HPDE6-E6E7 (cell line): ENCODE measurements at regions not wholly inside any gene's neighbourhood (a gene's known extent, or its start where the extent isn't known, plus 50 kb on each side); places are given as distances from the start of the nearest gene placed in this dataset.
"Not testable (repeated sequence)": the region's sequence is repeated elsewhere in the genome, so short reads cannot be mapped to it uniquely, and the experiment has no call there.

ENCODE experiments used
- DNase-seq: peaks from one replicate; pipeline ENCODE4 v3.0.0; 2011; ENCODE audit warnings: missing footprints; ENCODE audit errors: extremely low spot score

DNA sequence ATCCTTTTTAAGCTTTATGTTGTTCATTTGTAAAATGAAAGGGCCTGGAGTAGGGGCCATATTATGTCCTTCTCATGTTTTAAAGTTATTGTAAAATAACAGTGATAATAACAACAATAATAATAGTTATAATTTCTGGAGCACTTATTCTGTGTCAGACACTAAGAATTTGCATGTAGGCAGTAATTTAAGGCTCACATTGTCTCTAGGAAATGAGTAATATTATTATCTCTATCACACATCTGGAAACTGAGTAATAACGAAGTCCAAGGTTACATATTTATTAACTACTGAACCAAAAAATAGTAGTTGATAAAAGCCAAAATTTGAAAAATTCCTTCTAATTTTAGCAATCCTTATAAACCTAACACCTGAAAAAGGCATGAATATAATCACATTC is 520.7 kb upstream of the PABPC4L start:
- DNase-seq = no peak

DNA sequence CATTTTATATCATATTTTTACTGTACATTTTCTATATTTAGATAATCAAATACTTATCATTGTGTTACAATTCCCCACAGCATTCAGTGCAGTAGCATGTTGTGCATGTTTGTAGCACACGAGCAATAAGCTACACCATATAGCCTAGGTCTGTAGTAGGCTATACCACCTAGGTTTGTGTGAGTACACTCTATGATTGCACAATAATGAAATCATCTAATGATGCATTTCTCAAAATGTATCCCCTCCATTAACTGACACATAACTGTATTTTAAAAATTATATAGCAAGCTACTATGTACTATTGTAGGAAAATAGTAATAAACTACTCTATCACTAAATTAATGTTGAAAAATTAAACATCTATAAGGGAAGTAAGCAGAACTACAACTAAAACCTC is 518.4 kb upstream of the PABPC4L start:
- no peak for DNase-seq

DNA sequence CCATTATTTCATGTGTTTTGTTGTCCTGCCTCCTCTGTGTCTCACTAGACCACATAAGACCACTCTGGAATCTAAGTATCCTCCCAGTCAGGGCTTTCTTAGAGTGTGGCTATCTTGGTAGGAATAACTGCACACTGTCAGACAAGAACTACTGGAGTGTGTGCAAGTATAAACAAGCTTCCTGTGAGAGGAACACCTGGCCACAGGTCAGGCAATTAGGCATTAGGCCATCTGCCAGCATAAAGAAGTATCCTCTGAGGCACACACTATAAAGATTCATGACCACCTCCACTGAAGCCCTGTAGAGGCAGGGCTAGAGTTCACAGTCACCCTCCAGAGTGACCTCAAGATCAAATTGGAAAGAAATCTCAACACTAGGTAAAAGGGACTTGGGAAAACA is 507.0 kb upstream of the PABPC4L start:
- DNase-seq = no peak

DNA sequence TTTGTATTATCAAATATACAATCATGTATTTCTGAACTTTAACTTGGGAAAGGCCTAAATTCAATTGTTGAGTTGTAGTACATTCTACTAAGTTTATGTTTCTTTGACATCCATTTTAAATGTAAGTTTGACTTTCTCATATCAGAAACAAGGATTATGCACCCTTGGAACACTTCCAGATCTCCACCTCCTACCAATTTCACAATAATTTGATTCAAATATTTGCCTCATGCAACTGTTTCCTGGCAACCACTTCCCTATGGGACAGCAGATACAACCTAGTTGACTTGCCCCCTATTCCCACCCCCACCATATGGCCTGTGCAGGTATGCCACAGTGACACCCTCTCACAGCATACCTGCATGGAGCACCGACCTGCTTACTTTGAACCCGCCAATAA is 506.4 kb upstream of the PABPC4L start:
- DNase-seq = no peak

DNA sequence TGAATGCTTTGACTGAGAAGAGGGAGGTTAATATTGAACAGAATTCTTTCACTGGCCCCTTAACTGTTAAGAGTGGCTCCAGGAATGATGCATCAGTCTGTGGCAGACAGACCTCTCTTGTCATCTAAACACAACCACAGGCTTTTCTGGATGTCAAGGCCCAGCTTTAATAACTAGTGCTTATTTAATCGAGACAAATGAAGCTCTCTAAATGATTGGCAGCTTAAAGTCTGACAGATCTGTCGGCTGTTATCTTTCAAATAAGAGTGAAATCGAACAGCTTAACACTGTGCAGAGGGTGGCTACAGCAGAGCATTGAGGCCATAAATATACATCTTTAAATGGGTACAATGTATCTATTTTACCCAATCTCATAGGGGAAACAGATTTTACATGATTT is 500.8 kb upstream of the PABPC4L start:
- DNase-seq = no peak

DNA sequence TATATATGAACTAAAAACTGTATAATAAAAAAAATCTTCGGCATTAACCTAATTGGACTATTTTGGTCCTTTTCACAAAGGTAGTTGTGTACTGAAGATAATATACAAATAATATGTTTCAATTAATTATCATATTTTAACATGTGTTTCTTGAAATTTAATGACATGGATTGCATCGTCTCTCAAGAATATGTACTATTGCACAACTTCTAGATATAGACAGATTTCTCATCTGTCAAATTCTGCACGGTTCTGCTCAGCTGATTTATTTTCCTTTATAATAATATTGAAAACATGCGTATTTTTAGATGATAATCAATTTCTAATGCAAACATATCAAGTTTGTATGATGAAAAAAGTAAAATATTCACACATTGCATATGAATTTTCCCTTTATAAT is 498.7 kb upstream of the PABPC4L start:
- no peak for DNase-seq

DNA sequence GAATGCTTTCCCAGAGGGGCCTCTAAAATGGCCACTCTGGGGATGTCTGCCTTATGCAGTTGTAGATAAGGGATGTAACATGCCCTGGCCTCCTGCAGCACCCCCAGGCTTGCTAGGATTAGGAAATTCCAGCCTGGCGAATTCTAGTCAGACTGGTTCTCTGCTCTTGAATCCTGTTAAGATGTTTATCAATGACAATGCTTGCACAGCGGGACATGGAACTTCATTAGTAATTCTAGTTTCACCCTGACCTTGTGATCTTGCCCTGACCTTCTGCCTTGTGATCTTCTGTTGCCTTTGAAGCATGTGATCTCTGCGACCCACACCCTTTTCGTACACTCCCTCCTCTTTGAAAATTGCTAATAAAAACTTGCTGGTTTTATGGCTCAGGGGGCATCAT is 497.2 kb upstream of the PABPC4L start:
- DNase-seq = not testable (repeated sequence)

DNA sequence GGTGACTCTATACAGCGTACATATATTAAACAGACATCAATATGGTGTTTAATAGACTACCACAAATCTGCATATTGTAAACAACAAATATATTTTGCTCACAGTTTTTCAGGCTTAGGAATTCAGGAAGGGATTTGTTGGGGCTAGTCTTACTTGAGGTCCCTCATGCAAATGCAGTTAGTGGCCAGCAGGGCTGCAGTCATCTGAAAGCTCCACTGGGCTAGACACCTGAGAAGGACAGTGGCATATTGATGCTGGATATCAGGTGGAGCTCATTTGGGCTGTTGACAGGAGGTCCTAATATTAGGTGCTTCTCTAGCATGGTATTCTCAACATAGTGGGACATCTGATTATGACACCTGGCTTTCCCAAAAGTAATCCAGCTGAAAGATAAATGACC is 493.8 kb upstream of the PABPC4L start:
- no peak for DNase-seq

DNA sequence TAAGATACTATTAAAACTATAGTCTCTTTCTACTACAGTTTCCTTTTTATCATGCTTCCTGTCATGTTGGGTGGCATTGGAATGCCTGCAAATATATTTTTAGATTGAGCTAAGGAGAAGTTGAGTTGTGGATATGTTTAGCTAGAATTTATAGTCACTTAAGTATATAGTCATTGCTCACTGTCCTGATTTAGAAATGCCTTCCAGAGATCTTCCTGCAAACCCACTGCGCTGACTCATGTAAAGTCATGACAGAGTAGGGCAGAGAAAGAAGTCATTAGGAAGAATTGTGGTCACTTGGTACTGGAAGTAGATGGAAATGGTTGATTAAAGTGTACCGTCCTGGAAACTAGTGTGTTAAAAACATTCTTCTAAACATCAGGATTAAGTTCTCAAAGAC is 490.3 kb upstream of the PABPC4L start:
- DNase-seq = no peak

DNA sequence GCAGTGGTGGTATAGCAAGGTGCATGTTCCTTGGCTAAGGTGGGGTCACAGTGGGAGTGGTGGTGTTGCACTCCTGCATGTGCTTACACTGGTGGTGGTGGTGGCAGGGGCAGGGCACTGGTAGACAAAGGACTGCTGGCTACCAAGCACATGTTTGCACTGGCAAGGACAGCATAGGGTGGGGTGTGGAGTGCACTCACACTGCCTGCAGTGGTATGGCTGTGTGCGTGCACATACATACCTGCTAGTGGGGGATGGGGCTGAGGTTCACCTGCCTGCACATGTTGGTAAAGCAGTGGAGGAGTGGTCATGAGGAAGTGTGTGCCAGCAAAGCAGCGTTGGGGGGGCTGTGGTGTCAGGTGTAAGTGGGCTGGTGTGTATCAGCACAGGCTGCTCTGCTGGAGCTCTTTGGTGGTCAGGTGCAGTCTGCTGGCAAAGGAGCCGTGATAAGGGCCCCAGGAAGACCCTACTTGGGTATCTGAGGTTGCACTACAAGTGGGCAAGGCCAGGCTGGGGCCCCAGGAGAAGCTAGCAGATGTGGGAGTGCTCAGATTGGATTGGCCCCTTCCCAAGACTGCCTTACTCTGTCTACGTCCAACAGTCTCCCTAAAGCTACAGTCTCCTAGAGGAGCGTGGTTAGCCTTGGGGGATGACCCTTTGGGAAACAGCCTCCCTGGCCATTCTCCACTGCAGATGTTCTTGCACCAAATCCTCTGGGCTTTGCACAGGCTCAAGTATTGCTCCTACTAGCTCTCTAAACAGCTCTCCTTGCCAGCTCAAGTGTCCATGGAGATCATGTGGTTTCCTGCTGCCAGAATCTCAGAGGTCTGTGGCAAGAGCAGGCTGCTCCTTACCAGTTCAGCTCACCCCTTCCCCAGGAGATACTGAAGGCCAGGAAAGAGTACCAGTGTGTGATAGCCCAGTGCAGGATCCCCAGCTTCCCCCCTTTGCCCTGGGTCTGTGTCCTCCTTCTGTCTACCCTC is 486.3 kb upstream of the PABPC4L start:
- DNase-seq = no peak

DNA sequence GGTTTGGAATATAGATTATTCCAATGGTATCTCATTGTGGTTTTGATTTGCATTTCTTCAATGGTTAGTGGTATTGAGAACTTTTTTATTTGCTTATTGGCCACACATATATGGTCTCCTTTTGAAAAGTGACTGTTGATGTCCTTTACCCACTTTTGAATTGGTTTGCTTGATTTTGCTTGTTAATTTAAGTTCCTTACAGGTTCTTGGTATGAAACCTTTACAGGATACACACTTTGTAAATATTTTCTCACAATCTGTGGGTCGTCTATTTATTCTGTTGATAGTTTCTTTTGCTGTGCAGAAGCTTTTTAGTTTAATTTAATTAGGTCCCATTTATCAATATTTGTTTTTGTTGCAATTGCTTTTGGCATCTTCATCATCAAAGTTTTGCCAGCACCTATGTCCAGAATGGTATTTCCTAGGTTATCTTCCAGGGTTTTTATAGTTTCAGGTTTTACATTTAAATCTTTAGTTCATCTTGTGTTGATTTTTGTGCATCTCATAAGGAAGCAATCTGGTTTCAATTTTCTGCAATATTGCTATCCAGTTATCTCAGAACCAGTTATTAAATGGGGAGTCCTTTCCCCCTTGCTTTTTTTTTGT is 475.7 kb upstream of the PABPC4L start:
- no peak for DNase-seq

DNA sequence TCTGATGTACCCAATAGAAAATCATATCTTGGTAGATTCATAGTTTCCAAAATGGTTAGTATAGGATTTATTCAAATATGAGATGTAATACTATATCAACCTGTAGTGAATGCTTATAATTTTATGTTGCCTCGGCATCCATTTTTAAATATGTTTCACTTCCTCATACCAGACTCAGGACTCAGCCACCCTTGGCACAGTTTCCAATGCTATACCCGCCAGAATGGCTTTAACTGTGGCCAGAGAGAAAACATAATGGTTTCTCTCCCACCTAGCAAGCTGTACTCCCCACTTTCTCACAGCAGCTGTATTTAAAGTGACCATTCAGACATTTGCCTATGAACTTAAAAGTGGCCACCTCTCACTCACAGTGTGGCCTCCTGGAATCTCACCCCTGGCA is 466.6 kb upstream of the PABPC4L start:
- peak; percentile 4 for DNase-seq

DNA sequence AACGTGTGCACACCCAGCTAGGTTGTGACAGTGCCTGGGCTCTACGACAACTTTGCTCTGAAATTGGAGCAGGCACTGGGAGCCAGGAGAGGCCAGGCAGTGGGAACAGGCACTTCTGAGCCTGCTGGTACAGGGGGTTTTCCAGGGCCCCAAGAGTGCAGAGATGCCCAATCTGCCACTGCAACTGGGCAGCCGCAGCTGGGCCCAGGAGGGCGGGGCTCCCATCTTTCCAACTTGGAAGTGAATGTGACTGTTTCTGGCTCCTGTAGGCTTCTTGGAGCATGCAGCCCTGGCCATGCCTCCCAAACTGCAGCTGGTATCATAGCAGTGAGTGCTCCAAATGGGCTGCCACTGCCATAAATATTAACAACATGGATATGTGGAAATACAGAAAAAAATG is 465.1 kb upstream of the PABPC4L start:
- no peak for DNase-seq

DNA sequence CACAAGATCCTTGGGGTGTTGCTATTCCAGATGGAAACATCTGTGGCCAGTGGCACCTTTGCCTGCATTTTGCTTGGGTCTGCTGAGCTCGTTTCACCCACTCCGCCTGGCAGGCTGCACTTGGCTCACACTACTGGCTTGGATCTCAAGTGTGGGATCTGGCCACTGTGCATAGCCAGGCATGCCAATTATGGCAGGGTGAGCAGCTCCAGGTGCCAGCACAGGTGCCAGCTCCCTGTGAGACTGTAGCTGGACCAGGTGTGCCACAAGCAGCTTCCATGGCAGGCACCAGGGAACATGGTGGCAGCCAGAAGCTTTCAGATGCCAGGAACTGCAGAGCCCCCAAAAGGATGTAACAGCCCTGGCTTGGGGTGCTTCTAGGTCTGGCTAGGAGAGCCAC is 463.8 kb upstream of the PABPC4L start:
- no peak for DNase-seq

DNA sequence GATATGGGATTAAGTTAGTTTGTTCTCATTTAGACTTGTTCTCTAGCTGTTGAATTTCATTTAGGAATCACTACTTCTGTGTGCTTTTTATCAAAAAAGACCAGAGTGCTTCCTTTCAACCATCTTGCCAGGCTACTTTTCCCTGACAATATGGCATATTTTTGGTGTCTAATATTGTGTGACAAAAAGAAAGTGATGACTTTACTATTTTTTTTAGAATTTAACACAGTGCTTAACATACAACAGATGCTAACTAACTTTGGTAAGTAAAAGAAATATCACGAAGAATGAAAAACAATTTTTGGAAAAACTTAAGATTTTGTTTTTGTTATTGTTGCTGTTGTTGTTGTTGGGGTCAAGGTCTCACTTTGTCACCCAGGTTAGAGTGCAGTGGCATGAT is 462.2 kb upstream of the PABPC4L start:
- no peak for DNase-seq

DNA sequence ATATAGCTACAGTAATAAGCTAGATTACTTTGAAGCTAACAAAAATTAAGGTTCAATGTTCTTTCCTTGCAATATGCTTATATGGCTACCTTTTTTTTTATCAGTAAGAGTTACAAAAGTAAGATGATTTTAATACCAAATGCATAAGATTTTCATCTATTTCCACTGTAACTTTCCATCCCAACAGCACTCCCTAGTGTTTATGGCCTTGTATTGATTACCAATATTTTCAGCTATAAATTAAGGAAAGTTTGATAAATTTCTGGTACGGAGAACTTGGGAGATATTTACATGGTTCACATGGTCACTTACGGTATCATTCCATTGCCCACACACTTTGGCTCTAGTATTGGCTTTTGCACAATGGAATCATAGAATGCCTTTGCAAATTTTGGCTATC is 448.9 kb upstream of the PABPC4L start:
- no peak for DNase-seq

DNA sequence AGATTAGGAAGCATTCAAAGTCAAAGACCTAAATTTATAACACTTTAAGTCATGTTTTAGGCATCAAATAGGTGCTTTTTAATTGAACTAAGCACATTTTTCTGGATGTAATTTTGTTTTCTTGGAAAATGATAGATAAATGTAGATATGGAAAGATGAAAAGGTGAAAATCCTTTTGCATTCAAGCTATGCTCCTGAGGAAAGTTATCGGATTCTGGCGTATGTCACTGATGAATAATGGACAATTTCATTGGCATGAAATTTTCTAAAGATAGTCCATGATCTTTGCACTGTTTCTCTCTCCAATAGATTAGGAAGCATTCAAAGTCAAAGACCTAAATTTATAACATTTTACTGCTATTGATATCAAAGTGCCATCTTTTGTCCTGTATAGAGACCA is 444.2 kb upstream of the PABPC4L start:
- DNase-seq = no peak

DNA sequence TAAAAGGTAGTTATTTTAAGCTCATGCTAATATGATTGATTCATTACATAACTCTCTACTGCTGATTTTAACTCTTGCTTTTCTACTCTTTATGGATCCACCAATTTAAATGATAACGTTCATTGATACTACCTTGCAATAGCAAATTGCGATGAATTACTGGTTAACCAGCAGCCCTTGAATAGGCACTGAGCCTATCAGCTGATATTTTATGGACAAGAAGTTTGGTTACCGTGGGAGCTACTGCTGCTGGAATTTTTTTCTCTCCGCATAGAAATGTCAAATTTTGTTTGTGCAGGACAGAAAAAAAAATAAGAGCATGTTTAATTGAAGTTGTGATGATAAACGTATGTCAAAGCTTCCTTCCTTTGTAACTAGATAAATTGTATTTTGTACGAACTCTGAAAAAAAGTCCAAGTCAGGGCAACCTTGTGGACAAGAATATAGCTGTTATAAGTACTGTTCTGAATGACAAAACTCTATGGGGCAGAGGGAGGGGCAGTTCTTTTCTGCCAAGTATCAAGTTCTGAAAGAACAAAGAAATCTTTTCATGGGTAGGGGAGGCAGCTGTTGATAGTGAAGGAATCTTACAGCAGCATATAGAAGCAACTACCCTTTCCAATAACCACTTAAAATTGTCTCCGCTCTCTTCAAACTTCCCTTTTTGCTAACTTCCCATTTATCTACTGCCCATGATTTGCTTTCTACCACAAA is 434.9 kb upstream of the PABPC4L start:
- no peak for DNase-seq

DNA sequence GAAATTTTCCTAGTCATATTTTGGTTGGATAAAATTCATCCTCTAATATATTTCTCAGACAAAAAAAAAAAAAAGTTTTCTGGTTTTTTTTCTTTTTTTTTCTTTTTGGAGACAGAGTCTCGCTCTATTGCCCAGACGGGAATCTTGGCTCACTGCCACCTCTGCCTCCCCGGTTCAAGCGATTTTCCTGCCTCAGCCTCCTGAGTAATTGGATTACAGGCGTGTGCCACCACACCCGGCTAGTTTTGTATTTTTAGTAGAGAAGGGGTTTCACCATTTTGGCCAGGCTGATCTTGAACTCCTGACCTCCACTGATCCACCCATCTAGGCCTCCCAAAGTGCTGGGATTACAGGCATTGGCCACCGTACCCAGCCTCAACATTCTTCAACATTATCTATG is 432.7 kb upstream of the PABPC4L start:
- no peak for DNase-seq

DNA sequence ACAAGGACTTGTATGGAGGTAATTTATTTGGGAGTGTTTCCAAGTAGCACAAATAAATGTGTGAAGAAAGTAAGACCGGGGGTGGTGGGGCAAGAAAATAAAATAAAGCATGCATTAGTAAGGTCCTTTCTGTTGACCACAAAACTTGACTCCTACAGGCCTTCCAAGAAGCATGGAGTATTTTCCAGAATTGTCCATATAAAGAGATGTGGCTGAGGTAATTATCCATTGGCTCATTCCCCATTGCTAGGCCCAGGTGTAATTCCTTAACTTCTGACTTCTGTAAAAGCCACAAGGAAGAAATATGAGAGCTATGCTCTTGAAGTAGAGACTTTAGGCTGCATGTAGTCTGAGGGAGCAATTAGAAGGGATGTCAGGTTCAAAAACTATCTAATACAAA is 430.5 kb upstream of the PABPC4L start:
- no peak for DNase-seq

DNA sequence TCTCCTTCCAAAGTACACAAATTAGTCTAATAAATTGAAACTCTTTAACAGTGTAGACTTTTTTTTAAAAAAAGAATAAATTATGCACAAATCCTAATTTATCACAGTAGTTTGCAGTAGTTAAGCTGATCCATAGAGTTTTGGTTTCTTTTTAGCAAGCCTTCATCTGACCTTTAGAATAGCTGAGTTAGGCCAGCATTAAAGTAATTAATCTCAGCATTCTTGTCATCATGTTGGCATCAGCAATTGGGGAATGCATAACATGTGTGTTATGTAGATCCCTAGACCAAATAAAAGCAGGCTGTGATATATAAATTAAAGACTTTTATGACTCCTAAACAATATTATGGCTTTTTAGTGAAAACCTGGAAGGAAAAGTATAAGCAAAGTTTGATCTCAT is 426.5 kb upstream of the PABPC4L start:
- no peak for DNase-seq

DNA sequence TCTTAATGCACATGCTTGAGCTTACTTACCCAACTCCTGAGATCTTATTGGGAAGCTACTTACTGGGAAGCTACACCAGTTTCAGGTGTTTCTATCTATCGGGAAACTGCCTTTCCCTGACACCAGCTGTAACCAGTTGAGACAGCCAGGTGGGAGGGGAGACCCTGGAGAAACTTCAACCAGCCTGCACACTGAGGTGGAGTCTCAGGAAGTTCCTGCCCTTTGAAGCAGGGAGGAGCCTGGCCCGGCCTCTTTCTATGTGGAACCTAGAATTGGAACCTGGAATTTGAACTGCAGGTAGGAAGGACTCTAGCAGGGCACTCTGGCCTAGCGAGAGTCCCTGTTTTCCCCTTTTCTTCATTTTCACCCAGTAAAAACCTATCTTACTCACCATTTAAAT is 425.8 kb upstream of the PABPC4L start:
- no peak for DNase-seq

DNA sequence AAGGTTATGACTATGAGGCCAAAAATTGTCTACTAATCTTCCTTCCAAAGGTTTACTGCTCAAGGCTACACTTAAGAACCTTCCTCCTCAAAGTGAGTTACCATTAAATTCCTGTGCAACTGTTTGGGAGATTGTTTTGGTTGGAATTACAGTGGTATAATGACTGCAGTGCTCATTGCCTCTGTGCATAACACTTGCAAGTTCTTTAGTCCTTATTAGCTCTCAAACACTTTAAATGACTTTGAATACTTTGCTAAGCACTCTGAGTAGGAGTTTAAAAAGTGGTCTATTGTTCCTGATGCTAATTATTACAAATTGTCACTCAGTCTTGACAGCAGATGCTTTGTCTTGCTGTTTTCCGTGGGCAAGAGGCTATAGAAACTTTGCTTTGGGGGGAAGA is 422.8 kb upstream of the PABPC4L start:
- DNase-seq = no peak
